Choroid plexus epithelial cell (primary cell): ENCODE measurements at regions not wholly inside any gene's neighbourhood (a gene's known extent, or its start where the extent isn't known, plus 50 kb on each side); places are given as distances from the start of the nearest gene placed in this dataset.

ENCODE experiments used
- DNase-seq: peaks from one replicate; pipeline ENCODE4 v3.0.0-alpha.2; 2010; ENCODE audit warnings: low read depth
- H3K4me3 ChIP-seq: 2 replicates; pipeline ENCODE4 v1.5.1; 2011; ENCODE audit warnings: low read depth, mild to moderate bottlenecking, control low read depth, low read length, moderate library complexity
- CTCF ChIP-seq: conservative IDR thresholded peaks from 2 replicates; pipeline ENCODE4 v1.5.1; 2011; ENCODE audit warnings: low read depth, mild to moderate bottlenecking, control low read depth, inconsistent platforms, low read length, moderate library complexity

- no peak overlapping the region for H3K4me3 ChIP-seq
- TF ChIP-seq CTCF = no peak
- no peak for DNase-seq
Measured at GRCh38 chr2:74735009-74735408, 81.0 kb downstream of the SEMA4F start.

DNA sequence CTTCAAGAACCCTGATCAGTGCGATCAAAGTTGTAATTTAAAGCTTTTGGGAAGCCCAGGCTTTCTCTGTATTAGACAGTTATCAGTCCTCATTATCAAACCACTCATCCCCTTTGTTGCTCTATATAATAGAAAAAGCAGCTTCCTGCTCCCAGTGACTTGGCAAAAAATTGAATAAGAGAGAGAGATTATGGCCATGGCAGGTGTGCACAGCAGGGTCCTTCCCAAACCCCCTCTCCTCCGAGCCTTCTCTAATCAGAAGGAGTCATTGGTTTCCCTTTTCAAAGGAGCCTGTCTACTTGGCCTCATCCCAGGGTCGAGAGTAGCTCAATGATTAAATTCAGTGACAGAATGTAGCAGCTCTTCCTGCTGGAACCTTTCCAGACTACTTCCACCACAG lies 81.5 kb downstream of the SEMA4F start:
- no peak for DNase-seq
- no peak overlapping the region for H3K4me3 ChIP-seq

DNA sequence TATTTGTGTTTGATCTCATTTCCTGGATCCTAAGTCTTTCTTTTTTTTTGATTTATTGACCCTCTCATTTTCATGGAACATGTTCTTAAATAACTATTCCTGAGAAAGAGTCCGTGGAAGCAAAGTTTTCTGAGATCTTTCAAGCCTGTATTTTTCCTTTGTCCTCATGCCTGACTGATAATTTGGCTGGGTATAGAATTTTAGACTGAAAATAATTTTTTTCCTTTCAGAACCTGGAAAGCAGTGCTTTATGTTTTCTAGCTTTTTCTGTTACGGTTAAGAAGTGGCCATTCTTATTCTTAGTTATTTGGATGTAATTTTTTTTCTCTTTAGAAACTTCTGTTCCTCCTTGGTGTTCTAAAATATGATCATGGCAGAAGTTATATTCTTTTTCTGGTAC lies 82.5 kb downstream of the SEMA4F start:
- no peak overlapping the region for H3K4me3 ChIP-seq
- TF ChIP-seq CTCF = no peak
- DNase-seq = no peak

More for the DNA sequence above, 81.5 kb downstream of the SEMA4F start:
- TF ChIP-seq CTCF = no peak

DNA sequence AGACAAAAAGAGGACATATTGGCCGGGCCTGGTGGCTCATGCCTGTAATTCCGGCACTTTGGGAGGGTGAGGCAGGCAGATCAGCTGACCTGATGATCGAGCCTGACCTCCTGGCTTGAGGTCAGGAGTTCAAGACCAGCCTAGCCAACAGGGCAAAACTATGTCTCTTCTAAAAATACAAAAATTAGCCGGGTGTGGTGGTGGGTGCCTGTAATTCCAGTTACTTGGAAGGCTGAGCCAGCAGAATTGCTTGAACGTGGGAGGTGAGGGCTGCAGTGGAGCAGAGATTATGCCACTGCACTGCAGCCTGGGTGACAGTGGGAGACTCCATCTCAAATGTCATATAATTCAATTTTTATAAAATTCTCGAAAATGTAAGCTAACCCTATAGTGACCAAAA lies 84.5 kb downstream of the SEMA4F start:
- TF ChIP-seq CTCF = no peak
- DNase-seq = no peak

GRCh38 chr2:74739129-74739528 lies 85.1 kb downstream of the SEMA4F start:
- H3K4me3 ChIP-seq = no peak overlapping the region
- DNase-seq = no peak
- TF ChIP-seq CTCF = no peak

More for the DNA sequence above, 84.5 kb downstream of the SEMA4F start:
- H3K4me3 ChIP-seq = no peak overlapping the region

- TF ChIP-seq CTCF = no peak
- no peak for DNase-seq
- no peak overlapping the region for H3K4me3 ChIP-seq
Measured at GRCh38 chr2:74739733-74740241, 85.7 kb downstream of the SEMA4F start.

DNA sequence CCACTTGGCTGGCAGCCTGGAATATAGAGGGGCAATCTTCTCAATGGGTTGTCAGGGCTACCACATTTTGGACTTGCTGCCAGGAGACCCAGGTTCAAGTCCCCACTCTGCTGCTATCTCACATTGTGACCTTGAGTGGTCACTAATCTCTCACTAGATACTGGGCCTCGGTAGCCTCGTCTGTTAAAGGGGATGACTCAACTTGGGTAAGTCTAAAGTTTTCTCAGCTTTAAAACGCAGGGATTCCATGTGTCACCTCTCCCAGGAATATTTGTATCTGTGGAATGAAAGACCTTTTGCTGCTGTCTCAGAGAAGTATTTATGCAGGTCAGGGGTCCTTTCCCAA lies 86.3 kb downstream of the SEMA4F start:
- DNase-seq = no peak
- no peak for TF ChIP-seq CTCF
- no peak overlapping the region for H3K4me3 ChIP-seq
